Thymus (tissue), 11 donors: ENCODE measurements at regions not wholly inside any gene's neighbourhood (a gene's known extent, or its start where the extent isn't known, plus 50 kb on each side); places are given as distances from the start of the nearest gene placed in this dataset.

Experiments used
- DNase-seq, 9 donors: peaks; one replicate each; pipeline ENCODE4 v3.0.0-alpha.2; 2013; ENCODE audit warnings: low spot score in 9 of 9, low read depth in 6 of 9, missing footprints in 1 of 9
- H3K27ac ChIP-seq, 2 donors: one replicate each; pipeline ENCODE4 v1.5.1; 2013; ENCODE audit warnings: control low read depth in 1 of 2, low read depth in 1 of 2, low read length in 1 of 2, mild to moderate bottlenecking in 1 of 2, moderate library complexity in 1 of 2
- H3K27me3 ChIP-seq, 2 donors: one replicate each; pipeline ENCODE4 v1.5.1; 2013; ENCODE audit warnings: low read length in 1 of 2; ENCODE audit not compliant: control insufficient read depth in 2 of 2, insufficient read depth in 1 of 2
- H3K36me3 ChIP-seq, 2 donors: one replicate each; pipeline ENCODE4 v1.5.1; 2013; ENCODE audit warnings: low read length in 1 of 2, mild to moderate bottlenecking in 1 of 2, moderate library complexity in 1 of 2; ENCODE audit not compliant: control insufficient read depth in 2 of 2, insufficient read depth in 2 of 2
- H3K4me1 ChIP-seq, 2 donors: one replicate each; pipeline ENCODE4 v1.5.1; 2013; ENCODE audit warnings: low read length in 2 of 2; ENCODE audit not compliant: control insufficient read depth in 2 of 2, insufficient read depth in 2 of 2
- H3K4me3 ChIP-seq, 2 donors: one replicate each; pipeline ENCODE4 v1.5.1; 2013; ENCODE audit warnings: low read length in 2 of 2, control low read depth in 1 of 2, mild to moderate bottlenecking in 1 of 2
- H3K9me3 ChIP-seq, 2 donors: one replicate each; pipeline ENCODE4 v1.5.1; 2013; ENCODE audit warnings: low read length in 1 of 2, mild to moderate bottlenecking in 1 of 2; ENCODE audit not compliant: control insufficient read depth in 2 of 2, insufficient read depth in 1 of 2
- WGBS: extraction: QIAGEN DNeasy Blood & Tissue Kit; methylation state at CpG from one replicate; pipeline ENCODE4 v1.1.7; 2013; 5-methylcytosine and 5-hydroxymethylcytosine counted together
- donor health status: healthy.

- H3K27ac ChIP-seq, result no peak overlapping the region
- no peak overlapping the region for H3K4me3 ChIP-seq
- H3K9me3 ChIP-seq, result no peaks in the 10 kb centered on the region
- WGBS, result 63% methylated on average over 1 of the region's 1 CpG
- no peaks in the 10 kb centered on the region for H3K27me3 ChIP-seq
- DNase-seq, result no peak
- H3K4me1 ChIP-seq, result no peaks in the 10 kb centered on the region
- no peaks in the 10 kb centered on the region for H3K36me3 ChIP-seq
Observed at GRCh38 chr10:6363511-6363910, 160.8 kb downstream of the PFKFB3 start.

- Histone ChIP-seq H3K4me3 (no peak overlapping the region), H3K4me1 (no peaks in the 10 kb centered on the region), H3K36me3 (no peaks in the 10 kb centered on the region), H3K9me3 (no peaks in the 10 kb centered on the region), H3K27ac (no peak overlapping the region), H3K27me3 (no peaks in the 10 kb centered on the region)
- DNase-seq, result no peak
- WGBS, result 94% methylated on average over 2 of the region's 2 CpGs
Observed at GRCh38 chr10:6364283-6364682, 161.6 kb downstream of the PFKFB3 start.

GRCh38 chr10:6364893-6365292, 162.2 kb downstream of the PFKFB3 start:
- Histone ChIP-seq H3K27ac (no peak overlapping the region), H3K4me1 (no peaks in the 10 kb centered on the region), H3K4me3 (no peak overlapping the region), H3K36me3 (no peaks in the 10 kb centered on the region), H3K9me3 (no peaks in the 10 kb centered on the region), H3K27me3 (no peaks in the 10 kb centered on the region)
- no peak for DNase-seq
- 89% methylated on average over 3 of the region's 3 CpGs for WGBS

GRCh38 chr10:6365384-6365783, 162.7 kb downstream of the PFKFB3 start:
- Histone ChIP-seq H3K27me3 (no peaks in the 10 kb centered on the region), H3K4me3 (no peak overlapping the region), H3K27ac (no peak overlapping the region), H3K9me3 (no peaks in the 10 kb centered on the region), H3K36me3 (no peaks in the 10 kb centered on the region), H3K4me1 (no peaks in the 10 kb centered on the region)
- 94% methylated on average over 4 of the region's 4 CpGs for WGBS
- no peak for DNase-seq
